HCT116 (cell line): ENCODE measurements at regions not wholly inside any gene's neighbourhood (a gene's known extent, or its start where the extent isn't known, plus 50 kb on each side); places are given as distances from the start of the nearest gene placed in this dataset.

Experiments
- ATAC-seq: fragments of 200-7000 bp; cut with Tn5 transposase; 2 replicates; pipeline ENCODE4 v1.9.1; 2020; ENCODE audit warnings: mild to moderate bottlenecking, moderate library complexity
- BruUV-seq: library from RNA; stranded (reverse); fragments of 400-500 nt; replicated peaks from 2 replicates; lab custom pipeline; 2021; lab: Mats Ljungman, UMichigan
- CTCF ChIA-PET: fragments of 300-600 bp; sonication (Branson Sonifier 250); formaldehyde crosslinking; loops from one replicate; lab custom pipeline; 2021; ENCODE audit warnings: antibody characterized with exemption; lab: Charles Lee
- POLR2A ChIA-PET: fragments of 300-600, 350-600 bp; sonication (Branson Sonifier 250); formaldehyde crosslinking; loops from one replicate; lab custom pipeline; 2021; ENCODE audit warnings: antibody characterized with exemption; lab: Charles Lee
- RAD21 ChIA-PET, 2 experiments: fragments of 300-600 bp; sonication (Branson Sonifier 250); formaldehyde crosslinking; loops; one replicate each; lab custom pipeline; 2023; ENCODE audit warnings: low total read pairs in 2 of 2; ENCODE audit not compliant: uncharacterized antibody in 2 of 2, unreplicated experiment in 2 of 2, low non-redundant PET in 1 of 2; lab: Charles Lee
- DNase-seq: peaks from one replicate; pipeline ENCODE4 v3.0.0-alpha.2; 2010; ENCODE audit warnings: low read depth, low spot score
- H2AFZ ChIP-seq: fragments of 200-600 bp; shearing (Covaris generic), sonication (generic); 2 replicates; pipeline ENCODE4 v1.6.1; 2017; ENCODE audit warnings: low read depth, mixed run types, mixed read lengths, antibody characterized with exemption, low read length; ENCODE audit not compliant: poor library complexity, severe bottlenecking
- H3K27ac ChIP-seq: 2 replicates; pipeline ENCODE4 v1.5.1; 2012; ENCODE audit warnings: low read depth, low read length
- H3K27me3 ChIP-seq: fragments of 200-600 bp; sonication (generic); 2 replicates; pipeline ENCODE4 v1.6.1; 2016; ENCODE audit warnings: mixed run types, low read length, mixed read lengths; ENCODE audit not compliant: insufficient read depth
- H3K36me3 ChIP-seq, 2 experiments: fragments of 200-500 bp in 1 of 2; fragments of 200-600 bp in 1 of 2; sonication (Bioruptor generic) in 1 of 2; sonication (generic) in 1 of 2; 2 replicates each; pipeline versions ENCODE4 v1.5.1 to v1.6.1; 2014 to 2016; ENCODE audit warnings: low read length in 2 of 2, inconsistent platforms in 1 of 2, mixed read lengths in 1 of 2, mixed run types in 1 of 2; ENCODE audit not compliant: insufficient read depth in 2 of 2, control insufficient read depth in 1 of 2
- H3K4me1 ChIP-seq, 2 experiments: fragments of 200-600 bp in 1 of 2; sonication (generic) in 1 of 2; 2 replicates each; pipeline versions ENCODE4 v1.5.1 to v1.6.1; 2012 to 2017; ENCODE audit warnings: low read length in 2 of 2, inconsistent platforms in 1 of 2, mild to moderate bottlenecking in 1 of 2, mixed read lengths in 1 of 2, mixed run types in 1 of 2, moderate library complexity in 1 of 2; ENCODE audit not compliant: insufficient read depth in 2 of 2, control insufficient read depth in 1 of 2
- H3K4me2 ChIP-seq: fragments of 200-600 bp; sonication (generic); 2 replicates; pipeline ENCODE4 v1.6.1; 2017; ENCODE audit warnings: mixed run types, low read length, mixed read lengths
- H3K4me3 ChIP-seq, 2 experiments: fragments of 200-600 bp in 1 of 2; sonication (generic) in 1 of 2; replicated peaks in 1 of 2; 2 replicates each; pipeline ENCODE4 v1.5.1; 2011 to 2016; ENCODE audit warnings: low read length in 2 of 2, control low read depth in 1 of 2, low read depth in 1 of 2, mild to moderate bottlenecking in 1 of 2, mixed read lengths in 1 of 2, mixed run types in 1 of 2
- H3K79me2 ChIP-seq: fragments of 200-600 bp; sonication (generic); 2 replicates; pipeline ENCODE4 v1.6.1; 2017; ENCODE audit warnings: mild to moderate bottlenecking, mixed run types, low read length, moderate library complexity, mixed read lengths; ENCODE audit not compliant: insufficient read depth
- H3K9ac ChIP-seq: fragments of 200-600 bp; sonication (generic); 2 replicates; pipeline ENCODE4 v1.6.1; 2016; ENCODE audit warnings: low read length, mixed read lengths
- H3K9me2 ChIP-seq: fragments of 200-600 bp; sonication (generic), shearing (Covaris generic); 2 replicates; pipeline ENCODE4 v1.6.1; 2017; ENCODE audit warnings: mixed run types, mild to moderate bottlenecking, moderate library complexity; ENCODE audit not compliant: insufficient read depth
- H3K9me3 ChIP-seq, 2 experiments: fragments of 200-500 bp in 1 of 2; fragments of 200-600 bp in 1 of 2; sonication (Bioruptor generic) in 1 of 2; sonication (generic) in 1 of 2; 2 replicates each; pipeline ENCODE4 v1.6.1; 2014 to 2017; ENCODE audit warnings: low read length in 2 of 2, mixed read lengths in 2 of 2, inconsistent platforms in 1 of 2, low read depth in 1 of 2, mild to moderate bottlenecking in 1 of 2, mixed run types in 1 of 2, moderate library complexity in 1 of 2; ENCODE audit not compliant: control insufficient read depth in 1 of 2, insufficient read depth in 1 of 2
- H4K20me1 ChIP-seq: fragments of 200-600 bp; sonication (generic), shearing (Covaris generic); 2 replicates; pipeline ENCODE4 v1.6.1; 2017; ENCODE audit warnings: mixed run types, mild to moderate bottlenecking, moderate library complexity; ENCODE audit not compliant: insufficient read depth
- ATF3 ChIP-seq: IDR thresholded peaks from 2 replicates; pipeline ENCODE4 v1.6.1; 2012
- CTCF ChIP-seq, 3 experiments: fragments of 200-600 bp in 1 of 3; sonication (generic) in 1 of 3; IDR thresholded peaks in 2 of 3; conservative IDR thresholded peaks in 1 of 3; 2 replicates each; pipeline ENCODE4 v1.5.1; 2012 to 2017; ENCODE audit warnings: low read depth in 2 of 3, low read length in 2 of 3, antibody characterized with exemption in 1 of 3, borderline replicate concordance in 1 of 3, control low read depth in 1 of 3, mild to moderate bottlenecking in 1 of 3, mixed read lengths in 1 of 3, mixed run types in 1 of 3, moderate library complexity in 1 of 3; ENCODE audit not compliant: insufficient read depth in 1 of 3
- EGR1 ChIP-seq: IDR thresholded peaks from 2 replicates; pipeline ENCODE4 v1.6.1; 2012; ENCODE audit warnings: low read depth
- ELF1 ChIP-seq: IDR thresholded peaks from 2 replicates; pipeline ENCODE4 v1.6.1; 2012; ENCODE audit warnings: low read depth, borderline replicate concordance
- EZH2 ChIP-seq: fragments of 200-600 bp; sonication (generic); IDR thresholded peaks from 2 replicates; pipeline ENCODE4 v1.6.1; 2017; ENCODE audit warnings: antibody characterized with exemption, mixed run types
- EZH2phosphoT487 ChIP-seq: fragments of 200-600 bp; IDR thresholded peaks from 2 replicates; pipeline ENCODE4 v1.6.1; 2018; ENCODE audit warnings: antibody characterized with exemption, borderline replicate concordance
- FOSL1 ChIP-seq: IDR thresholded peaks from 2 replicates; pipeline ENCODE4 v1.6.1; 2012; ENCODE audit warnings: low read depth
- JUND ChIP-seq: IDR thresholded peaks from 2 replicates; pipeline ENCODE4 v1.6.1; 2012
- POLR2AphosphoS5 ChIP-seq: IDR thresholded peaks from 2 replicates; pipeline ENCODE4 v1.6.1; 2011; ENCODE audit warnings: mild to moderate bottlenecking, low read depth, low read length, moderate library complexity
- RAD21 ChIP-seq: IDR thresholded peaks from 2 replicates; pipeline ENCODE4 v1.6.1; 2012; ENCODE audit warnings: low read depth, mild to moderate bottlenecking
- REST ChIP-seq: IDR thresholded peaks from 2 replicates; pipeline ENCODE4 v1.6.1; 2012; ENCODE audit warnings: low read depth
- SP1 ChIP-seq: IDR thresholded peaks from 2 replicates; pipeline ENCODE4 v1.6.1; 2012; ENCODE audit warnings: low read depth
- SRF ChIP-seq: IDR thresholded peaks from 2 replicates; pipeline ENCODE4 v1.6.1; 2012; ENCODE audit warnings: low read depth
- YY1 ChIP-seq: IDR thresholded peaks from 2 replicates; pipeline ENCODE4 v1.6.1; 2011; ENCODE audit warnings: low read length, low read depth, moderate library complexity, mild to moderate bottlenecking; ENCODE audit not compliant: insufficient replicate concordance; ENCODE audit errors: extremely low read depth
- ZFX ChIP-seq: fragments of 450-650 bp; IDR thresholded peaks from 2 replicates; pipeline ENCODE4 v1.6.1; 2017
- ZNF274 ChIP-seq: fragments of 200-500 bp; sonication (Bioruptor generic); IDR thresholded peaks from 2 replicates; pipeline ENCODE4 v1.6.1; 2014; ENCODE audit warnings: mild to moderate bottlenecking, low read depth, low read length, inconsistent platforms
- intact Hi-C: fragments of 100-400 bp; cut with micrococcal nuclease; formaldehyde crosslinking; loops from 2 replicates; pipeline ENCODE4 v1.10.0; 2022

- no TSS peak for BruUV-seq
- Histone ChIP-seq H3K27me3 (no peaks in the 10 kb centered on the region), H3K27ac (no peak overlapping the region), H4K20me1 (no peaks in the 10 kb centered on the region), H3K9me3 (no peaks in the 10 kb centered on the region), H3K4me2 (no peak overlapping the region), H3K4me1 (peaks cover 3% of the 10 kb centered on the region in 2 experiments; a peak in 1 of 4 replicates), H3K79me2 (no peaks in the 10 kb centered on the region), H3K9ac (no peak overlapping the region), H3K4me3 (no peak overlapping the region), H3K9me2 (peaks cover 5% of the 10 kb centered on the region; the same call in 1 of the 2 replicates), H2AFZ (no peak overlapping the region), H3K36me3 (no peaks in the 10 kb centered on the region)
- intact Hi-C loops = no loop called here
- RAD21 ChIA-PET = no interaction called here
- ATAC-seq = peak; percentile 61
- CTCF ChIA-PET = no interaction called here
- POLR2A ChIA-PET = no interaction called here
- DNase-seq = no peak
- TF ChIP-seq SP1 = no peak
- no peak for TF ChIP-seq SRF
- TF ChIP-seq POLR2AphosphoS5 = no peak
- TF ChIP-seq YY1 = no peak
- TF ChIP-seq CTCF (IDR thresholded peaks at IDR 0.05 in 2 of 3, conservative IDR thresholded peaks at IDR 0.05 in 1 of 3; ENCODE audit: borderline replicate concordance in 1 of 3, insufficient read depth in 1 of 3, low read depth in 2 of 3, low read length in 2 of 3) = peak in 2 of 3 experiments; percentile 23 to 30; a peak in 3 of 6 replicates
These were observed 203.7 kb downstream of the REEP3 start for GRCh38 chr10:63724922-63725321.

GRCh38 chr10:63726867-63727266 lies 205.7 kb downstream of the REEP3 start:
- DNase-seq = no peak
- Histone ChIP-seq H3K4me3 (no peak overlapping the region), H3K27ac (no peak overlapping the region), H2AFZ (no peak overlapping the region), H3K4me2 (no peak overlapping the region), H3K9me3 (no peaks in the 10 kb centered on the region), H4K20me1 (no peaks in the 10 kb centered on the region), H3K4me1 (no peaks in the 10 kb centered on the region), H3K9ac (no peak overlapping the region), H3K27me3 (no peaks in the 10 kb centered on the region), H3K36me3 (no peaks in the 10 kb centered on the region), H3K79me2 (no peaks in the 10 kb centered on the region), H3K9me2 (peaks cover 5% of the 10 kb centered on the region; the same call in 1 of the 2 replicates)
- BruUV-seq = no TSS peak
- intact Hi-C loops = no loop called here
- TF ChIP-seq FOSL1 (no peak), EZH2 (no peak), ZFX (no peak), REST (no peak), ELF1 (no peak), SRF (no peak), ZNF274 (no peak), EZH2phosphoT487 (no peak), RAD21 (no peak), JUND (no peak), EGR1 (no peak), ATF3 (no peak)
- RAD21 ChIA-PET = no interaction called here
- CTCF ChIA-PET = no interaction called here
- POLR2A ChIA-PET = no interaction called here
- ATAC-seq = no peak
